ENCODE measurements at regions not wholly inside any gene's neighbourhood (a gene's known extent, or its start where the extent isn't known, plus 50 kb on each side); places are given as distances from the start of the nearest gene placed in this dataset.

GRCh38 chr12:3987571-3987970 is 114.4 kb upstream of the PARP11 start:
- no peak for DNase-seq

GRCh38 chr12:3980504-3981272 is 107.5 kb upstream of the PARP11 start:
- no peak for DNase-seq

GRCh38 chr12:3977621-3978020 is 104.4 kb upstream of the PARP11 start:
- no peak for DNase-seq

DNA sequence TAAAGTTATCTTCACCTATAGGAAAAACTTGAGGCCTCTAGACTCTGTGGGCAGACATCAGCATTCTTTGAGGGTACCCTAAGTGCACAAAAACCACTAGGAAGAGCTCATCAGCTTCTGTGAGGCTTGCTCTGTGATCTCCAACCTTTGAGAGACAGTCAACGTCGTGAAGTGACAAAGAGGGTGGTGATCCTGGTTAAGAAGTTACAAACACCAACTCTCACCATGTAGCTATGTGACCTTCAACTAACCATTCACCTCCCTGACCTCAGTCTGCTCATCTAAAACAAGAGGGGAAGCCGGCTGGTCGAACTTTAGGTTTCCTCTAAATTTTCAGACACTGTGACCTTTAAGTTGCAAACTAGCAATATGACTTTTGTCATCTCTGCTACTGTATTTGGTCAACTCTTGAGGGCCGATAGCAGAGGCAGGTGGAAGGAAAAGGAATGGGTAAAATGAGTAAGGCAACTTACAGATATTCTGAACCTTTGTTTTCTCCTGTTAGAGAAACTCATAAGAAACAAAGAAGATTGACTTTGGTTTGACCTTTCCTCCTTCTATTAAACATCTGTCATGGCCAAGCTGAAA is 103.2 kb upstream of the PARP11 start:
- DNase-seq: no peak

GRCh38 chr12:3975652-3976051 is 102.5 kb upstream of the PARP11 start:
- DNase-seq: no peak

- DNase-seq: no peak
Measured at GRCh38 chr12:3974883-3975282, 101.7 kb upstream of the PARP11 start.

DNA sequence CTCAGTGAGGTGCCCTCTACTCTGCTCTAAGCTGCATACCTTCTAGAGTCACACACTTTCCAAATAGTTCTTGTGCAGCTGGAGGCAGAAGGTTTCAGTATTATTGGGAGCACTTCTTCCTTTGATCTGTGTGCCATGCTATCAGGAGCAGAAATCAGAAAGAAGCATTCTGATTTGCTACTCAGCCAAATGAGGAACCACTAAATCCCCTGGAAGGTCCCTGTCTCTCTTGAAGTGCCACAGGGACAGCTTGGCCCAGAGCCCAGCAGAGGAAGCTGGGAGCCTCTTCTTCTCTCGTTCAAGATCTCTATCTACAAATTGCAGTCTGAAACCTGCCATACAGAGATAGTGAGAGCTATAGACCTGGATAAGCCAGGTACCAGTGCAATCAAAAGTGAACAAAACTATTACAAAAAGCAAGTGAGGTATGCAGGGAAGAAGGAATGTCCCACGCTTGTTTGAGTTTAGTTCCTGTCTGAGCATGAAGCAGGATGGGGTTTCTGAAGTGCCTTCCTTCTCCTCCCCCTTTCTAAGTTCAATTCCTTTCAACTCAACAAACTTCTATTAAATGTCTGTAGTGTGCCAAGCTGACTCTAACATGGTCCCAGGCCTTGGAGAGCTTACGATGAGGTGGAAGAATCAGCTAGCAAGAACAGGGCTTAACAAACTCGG is 100.9 kb upstream of the PARP11 start:
- no peak for DNase-seq

- no peak for DNase-seq
Measured at GRCh38 chr12:3973269-3973884, 100.2 kb upstream of the PARP11 start.

- no peak for DNase-seq
Measured at GRCh38 chr12:3972576-3972975, 99.4 kb upstream of the PARP11 start.

- DNase-seq: no peak
Measured at GRCh38 chr12:3968523-3968922, 95.3 kb upstream of the PARP11 start.

GRCh38 chr12:3967556-3968160 is 94.5 kb upstream of the PARP11 start:
- DNase-seq: no peak

GRCh38 chr12:3966376-3966775 is 93.2 kb upstream of the PARP11 start:
- DNase-seq: no peak

- no peak for DNase-seq
Measured at GRCh38 chr12:3965046-3965445, 91.8 kb upstream of the PARP11 start.

DNA sequence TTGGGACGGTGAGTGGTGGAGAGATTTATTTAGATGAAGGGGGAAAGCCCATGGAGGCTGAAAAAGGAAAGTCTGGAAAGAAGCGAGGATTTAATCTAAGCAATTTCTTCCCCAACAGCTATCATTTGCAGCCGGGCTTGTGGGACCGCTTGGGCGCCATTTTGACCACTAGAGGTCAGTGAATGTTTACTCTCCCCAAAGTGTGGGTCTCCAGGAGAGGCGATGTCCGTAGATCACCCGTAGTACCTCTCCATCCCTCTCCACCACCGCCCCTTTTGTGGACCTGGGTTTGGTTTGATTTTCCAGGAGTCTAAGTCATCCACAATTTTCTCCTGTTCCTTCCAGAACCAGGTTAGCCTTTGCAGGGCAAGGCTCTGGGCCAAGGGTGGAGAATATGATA is 91.2 kb upstream of the PARP11 start:
- no peak for DNase-seq

- DNase-seq: no peak
Measured at GRCh38 chr12:3962631-3963483, 89.7 kb upstream of the PARP11 start.

GRCh38 chr12:3961591-3961990 is 88.4 kb upstream of the PARP11 start:
- no peak for DNase-seq

DNA sequence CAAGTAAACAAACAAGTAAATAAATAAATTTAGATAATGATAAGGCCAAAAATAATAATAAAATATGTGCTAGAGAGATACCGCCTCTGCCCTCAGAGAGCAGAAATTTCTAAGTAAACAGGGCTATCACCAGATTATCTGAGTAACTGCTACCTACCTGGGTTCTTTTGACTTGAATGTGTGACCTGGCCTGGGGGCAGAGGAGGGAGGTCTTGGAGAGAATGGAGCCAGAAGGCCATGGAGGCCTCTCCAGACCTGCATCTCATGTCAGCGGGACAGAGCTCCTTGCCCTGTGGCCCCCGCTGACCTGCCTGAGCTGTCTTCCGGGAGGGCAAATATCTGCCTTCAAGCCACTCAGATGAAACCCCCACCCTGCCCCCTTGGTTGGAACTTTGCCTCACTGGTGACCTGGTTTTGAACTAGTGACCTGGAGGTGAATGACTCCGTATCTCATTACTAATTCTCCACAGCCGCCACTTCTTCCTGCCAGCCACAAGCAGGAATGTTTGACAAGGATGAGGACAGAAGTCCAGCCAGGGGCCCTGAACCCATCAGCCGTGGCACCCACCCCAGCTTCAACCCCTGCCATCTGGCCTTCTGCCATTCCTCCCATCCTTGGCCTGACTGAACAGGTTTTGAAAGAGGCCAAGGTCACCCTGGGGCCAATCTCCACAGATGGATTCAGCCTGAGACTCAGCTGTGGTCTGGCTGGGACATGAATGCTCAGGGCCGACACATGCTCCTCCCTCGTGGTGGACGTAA is 86.8 kb upstream of the PARP11 start:
- no peak for DNase-seq

DNA sequence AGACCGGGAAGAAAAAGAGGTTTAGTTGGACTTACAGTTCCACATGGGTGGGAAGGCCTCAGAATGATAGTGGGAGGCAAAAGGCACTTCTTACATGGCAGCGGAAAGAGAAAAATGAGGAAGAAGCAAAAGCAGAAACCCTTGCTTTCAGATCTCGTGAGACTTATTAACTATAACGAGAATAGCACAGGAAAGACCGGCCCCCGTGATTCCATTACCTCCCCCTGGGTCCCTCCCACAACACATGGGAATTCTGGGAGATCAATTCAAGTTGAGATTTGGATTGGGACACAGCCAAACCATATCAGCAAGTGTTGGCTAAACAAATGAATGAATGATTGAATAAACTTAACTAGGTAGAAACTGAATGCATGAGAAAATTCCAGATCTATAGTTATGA is 85.3 kb upstream of the PARP11 start:
- no peak for DNase-seq

DNA sequence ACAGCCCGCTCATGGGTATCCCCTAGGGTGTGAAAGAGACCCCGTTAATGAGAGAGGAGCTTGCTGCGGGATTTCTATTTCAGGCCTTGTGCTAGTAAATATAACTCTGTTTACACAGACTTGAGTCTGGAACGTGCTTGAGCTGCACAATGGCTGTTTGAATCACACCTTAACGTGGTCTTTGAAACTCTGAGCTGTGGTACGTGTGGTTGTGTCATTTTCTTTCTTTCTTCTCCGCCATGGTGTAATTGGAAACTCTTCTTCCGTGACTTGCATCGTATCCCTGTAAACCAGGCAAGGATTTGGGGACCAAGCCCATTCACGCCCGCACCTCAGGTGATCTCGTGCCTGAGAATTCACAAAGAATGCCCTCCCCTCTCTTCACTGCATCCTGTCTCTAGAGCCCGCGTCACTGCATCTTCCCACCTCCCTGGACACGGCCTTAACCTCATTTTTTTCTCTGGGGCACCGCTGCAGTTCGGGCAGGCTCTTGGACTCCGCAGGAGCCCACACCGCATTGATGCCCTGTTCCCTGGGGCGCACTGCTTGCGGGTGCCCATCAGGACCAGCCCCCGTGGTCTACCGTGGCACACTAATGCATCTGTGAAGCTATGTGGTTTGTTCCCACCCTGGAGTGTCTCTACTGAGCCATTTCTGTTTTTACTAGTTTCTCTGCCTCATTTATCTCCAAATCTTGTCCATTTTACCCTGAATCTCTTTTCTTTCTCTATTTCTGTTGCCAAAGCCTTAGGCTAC is 78.4 kb upstream of the PARP11 start:
- no peak for DNase-seq

GRCh38 chr12:3950714-3951320 is 77.6 kb upstream of the PARP11 start:
- DNase-seq: no peak

Measured in NCI-H146 (cell line).